LNCAP (cell line): ENCODE measurements at regions not wholly inside any gene's neighbourhood (a gene's known extent, or its start where the extent isn't known, plus 50 kb on each side); places are given as distances from the start of the nearest gene placed in this dataset.

Source experiments
- TF ChIP-seq, protein P1 (sequence below): fragments of 450-650 bp; IDR thresholded peaks from 2 replicates; pipeline ENCODE4 v1.5.1; 2017; ENCODE audit warnings: mild to moderate bottlenecking

- TF ChIP-seq, protein P1, sequence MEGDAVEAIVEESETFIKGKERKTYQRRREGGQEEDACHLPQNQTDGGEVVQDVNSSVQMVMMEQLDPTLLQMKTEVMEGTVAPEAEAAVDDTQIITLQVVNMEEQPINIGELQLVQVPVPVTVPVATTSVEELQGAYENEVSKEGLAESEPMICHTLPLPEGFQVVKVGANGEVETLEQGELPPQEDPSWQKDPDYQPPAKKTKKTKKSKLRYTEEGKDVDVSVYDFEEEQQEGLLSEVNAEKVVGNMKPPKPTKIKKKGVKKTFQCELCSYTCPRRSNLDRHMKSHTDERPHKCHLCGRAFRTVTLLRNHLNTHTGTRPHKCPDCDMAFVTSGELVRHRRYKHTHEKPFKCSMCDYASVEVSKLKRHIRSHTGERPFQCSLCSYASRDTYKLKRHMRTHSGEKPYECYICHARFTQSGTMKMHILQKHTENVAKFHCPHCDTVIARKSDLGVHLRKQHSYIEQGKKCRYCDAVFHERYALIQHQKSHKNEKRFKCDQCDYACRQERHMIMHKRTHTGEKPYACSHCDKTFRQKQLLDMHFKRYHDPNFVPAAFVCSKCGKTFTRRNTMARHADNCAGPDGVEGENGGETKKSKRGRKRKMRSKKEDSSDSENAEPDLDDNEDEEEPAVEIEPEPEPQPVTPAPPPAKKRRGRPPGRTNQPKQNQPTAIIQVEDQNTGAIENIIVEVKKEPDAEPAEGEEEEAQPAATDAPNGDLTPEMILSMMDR, result no peak
Measured at GRCh38 chrX:66328950-66329596, 165.0 kb downstream of the HEPH start.

DNA sequence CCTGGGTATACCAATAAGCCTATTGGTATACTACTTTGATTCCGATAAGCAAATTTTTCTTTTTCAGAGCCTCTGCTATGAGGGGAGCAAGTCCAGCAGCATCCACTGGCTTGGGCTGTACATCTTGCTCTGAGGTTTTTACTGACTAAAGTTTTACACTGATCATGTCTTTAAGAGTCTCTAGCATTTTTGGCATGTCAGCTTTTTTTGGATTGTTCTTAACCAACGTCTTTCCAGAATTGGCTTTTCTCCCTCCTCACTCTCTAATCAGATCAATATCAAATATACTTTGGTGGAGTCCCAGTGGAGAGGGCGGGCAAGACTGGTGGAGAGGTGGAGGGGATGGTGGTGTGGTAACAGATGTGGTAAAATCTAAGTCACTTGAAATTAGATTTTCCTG lies 196.8 kb downstream of the HEPH start:
- TF ChIP-seq, protein P1, result no peak

DNA sequence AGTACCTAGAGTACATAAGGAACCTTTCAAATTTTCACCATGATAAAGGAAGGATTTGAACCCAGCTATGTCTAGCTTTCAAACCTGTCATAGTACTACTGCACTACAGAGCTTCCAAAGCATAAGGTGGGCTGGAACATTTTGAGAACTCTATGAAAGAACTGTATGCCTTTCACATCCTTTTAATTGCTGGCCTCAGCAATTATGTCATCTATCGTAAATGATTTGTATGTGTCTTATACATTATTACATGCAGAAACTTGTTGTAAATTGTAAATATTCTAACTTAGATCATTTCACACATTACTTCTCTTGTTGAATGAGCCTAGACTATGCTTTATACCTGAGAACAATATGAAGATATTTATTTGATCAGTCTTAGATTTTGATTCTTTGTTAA lies 220.7 kb downstream of the HEPH start:
- TF ChIP-seq, protein P1, result no peak

DNA sequence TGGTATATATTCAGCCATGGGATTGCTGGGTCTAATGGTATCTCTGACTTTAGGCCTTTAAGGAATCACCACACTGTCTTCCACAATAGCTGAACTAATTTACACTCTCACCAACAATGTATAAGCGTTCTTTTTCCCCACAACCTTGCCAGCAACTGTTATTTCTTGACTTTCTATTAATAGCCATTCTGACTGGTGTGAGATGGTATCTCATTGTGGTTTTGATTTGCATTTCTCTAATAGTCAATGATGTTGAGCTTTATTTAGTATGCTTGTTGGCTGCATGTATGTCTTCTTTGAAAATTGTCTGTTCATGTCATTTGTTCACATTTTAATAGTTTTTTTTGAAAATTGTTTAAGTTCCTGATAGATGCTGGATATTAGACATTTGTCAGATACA lies 235.2 kb downstream of the HEPH start:
- TF ChIP-seq, protein P1, result no peak

DNA sequence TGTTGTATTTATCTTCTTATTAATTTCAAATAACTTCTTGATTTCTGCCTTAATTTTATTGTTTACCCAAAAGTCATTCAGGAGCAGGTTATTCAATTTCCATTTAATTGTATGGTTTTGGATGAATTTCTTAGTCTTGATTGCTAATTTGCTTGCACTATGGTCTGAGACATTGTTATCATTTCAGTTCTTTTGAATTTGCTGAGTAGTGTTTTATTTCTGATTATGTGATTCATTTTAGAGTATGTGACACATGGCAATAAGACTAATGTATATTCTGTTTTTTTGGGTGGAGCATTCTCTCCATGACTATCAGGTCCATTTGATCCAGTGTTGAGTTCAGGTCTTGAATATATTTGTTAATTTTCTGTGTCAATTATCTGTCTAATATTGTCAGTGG lies 236.7 kb downstream of the EDA2R start:
- TF ChIP-seq, protein P1, result no peak

DNA sequence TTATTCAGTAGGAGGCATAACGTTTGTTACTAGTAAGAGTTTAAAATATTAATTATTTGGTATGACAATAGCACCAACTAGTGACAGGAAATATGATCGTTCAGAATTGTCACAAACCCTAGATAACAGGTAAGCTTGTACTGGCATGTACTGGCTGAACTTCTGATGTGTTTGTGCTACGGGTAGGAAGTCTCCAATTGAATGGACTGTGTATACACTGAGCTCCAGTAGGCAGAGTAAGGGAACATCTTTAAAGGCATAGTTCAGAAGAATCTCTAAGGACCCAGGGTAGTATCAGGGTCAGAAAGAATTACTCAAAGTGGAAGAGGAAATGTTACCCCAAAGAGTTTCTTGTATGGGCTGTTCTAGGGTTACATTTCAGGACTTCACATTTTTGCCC lies 230.4 kb downstream of the EDA2R start:
- TF ChIP-seq, protein P1, result peak; percentile 43

- TF ChIP-seq, protein P1, result no peak
Measured at GRCh38 chrX:66410806-66411205, 228.1 kb downstream of the EDA2R start.
